ENCODE measurements at regions not wholly inside any gene's neighbourhood (a gene's known extent, or its start where the extent isn't known, plus 50 kb on each side); places are given as distances from the start of the nearest gene placed in this dataset.

GRCh38 chr4:14513471-14513870 is 488.8 kb upstream of the CPEB2 start:
- no peak for TF ChIP-seq CTCF (IDR thresholded peaks at IDR 0.05)
- no peak for DNase-seq (ENCODE audit: low spot score)

GRCh38 chr4:14515556-14515955 is 486.7 kb upstream of the CPEB2 start:
- no peak for TF ChIP-seq CTCF (IDR thresholded peaks at IDR 0.05)
- Histone ChIP-seq H3K27ac (no peak overlapping the region), H3K4me3 (no peak overlapping the region)
- DNase-seq (ENCODE audit: low spot score): no peak

More at GRCh38 chr4:14513471-14513870, 488.8 kb upstream of the CPEB2 start:
- no peak overlapping the region for H3K4me3 ChIP-seq
- H3K27ac ChIP-seq: no peak overlapping the region

DNA sequence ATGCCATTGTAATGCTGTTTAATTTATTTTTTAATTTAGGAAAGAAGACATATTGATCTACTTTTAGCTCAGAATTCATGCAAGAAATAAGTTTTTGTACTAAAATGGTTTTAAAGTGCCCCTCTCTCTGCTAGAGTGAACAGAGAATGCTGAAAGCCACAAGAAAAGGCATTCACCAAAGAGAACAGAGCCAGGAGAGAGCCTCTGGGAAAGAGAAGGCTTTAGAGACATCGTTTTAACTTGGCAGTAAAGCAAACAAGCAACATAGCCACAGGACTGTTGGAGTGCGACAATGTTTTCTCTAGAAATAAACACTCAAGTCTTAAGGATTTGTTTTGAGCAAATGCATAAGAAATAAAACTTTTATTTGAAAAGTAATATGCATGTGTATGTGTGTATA is 484.1 kb upstream of the CPEB2 start:
- no peak for DNase-seq (ENCODE audit: low spot score)
- no peak overlapping the region for H3K4me3 ChIP-seq
- no peak for TF ChIP-seq CTCF (IDR thresholded peaks at IDR 0.05)
- no peak overlapping the region for H3K27ac ChIP-seq

- no peak overlapping the region for H3K27ac ChIP-seq
- H3K4me3 ChIP-seq: no peak overlapping the region
- TF ChIP-seq CTCF (IDR thresholded peaks at IDR 0.05): no peak
- DNase-seq (ENCODE audit: low spot score): no peak
These were observed 482.1 kb upstream of the CPEB2 start for GRCh38 chr4:14520171-14520570.

DNA sequence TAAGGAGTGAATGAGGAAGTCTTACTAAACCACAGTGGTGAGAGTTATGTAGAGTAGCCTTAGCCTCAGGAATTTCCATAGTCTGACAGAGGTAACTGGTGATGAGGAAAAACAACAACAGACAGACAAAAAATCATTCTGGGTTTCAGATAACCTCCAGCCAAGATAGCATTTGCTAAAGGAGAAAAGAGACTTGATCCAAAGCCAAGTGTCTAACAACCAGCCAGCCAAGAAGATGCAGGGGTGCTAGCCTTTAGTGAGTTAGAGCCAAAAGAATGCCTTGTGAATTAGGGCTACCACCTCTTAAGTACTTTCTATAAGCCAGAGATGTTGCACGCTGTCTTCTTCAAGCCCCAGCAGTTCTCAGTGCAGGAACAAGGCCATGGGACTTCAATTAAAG is 478.0 kb upstream of the CPEB2 start:
- H3K4me3 ChIP-seq: no peak overlapping the region
- H3K27ac ChIP-seq: no peak overlapping the region
- DNase-seq (ENCODE audit: low spot score): no peak
- TF ChIP-seq CTCF (IDR thresholded peaks at IDR 0.05): no peak

DNA sequence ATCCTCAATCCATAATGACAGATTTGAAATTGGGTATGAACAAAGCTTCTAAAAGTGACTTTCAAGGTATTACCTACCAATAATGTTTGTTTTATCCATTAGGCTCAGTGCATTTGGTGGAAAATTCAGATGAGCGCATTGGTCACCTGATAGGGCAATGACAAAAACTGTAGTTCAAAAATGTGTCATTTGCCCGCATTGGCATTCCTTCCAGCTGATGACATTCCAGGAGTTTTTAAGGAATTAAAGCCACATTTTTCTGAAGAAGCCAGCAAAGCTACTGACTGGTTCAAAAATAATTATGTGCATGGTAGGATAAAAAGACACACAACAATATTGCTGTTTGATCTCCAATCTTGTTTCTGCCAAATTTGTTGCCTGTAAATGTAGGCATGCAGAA is 473.4 kb upstream of the CPEB2 start:
- TF ChIP-seq CTCF (IDR thresholded peaks at IDR 0.05): no peak
- DNase-seq (ENCODE audit: low spot score): no peak
- Histone ChIP-seq H3K27ac (no peak overlapping the region), H3K4me3 (no peak overlapping the region)

- Histone ChIP-seq H3K27ac (no peak overlapping the region), H3K4me3 (no peak overlapping the region)
- no peak for DNase-seq (ENCODE audit: low spot score)
- no peak for TF ChIP-seq CTCF (IDR thresholded peaks at IDR 0.05)
These were observed 472.6 kb upstream of the CPEB2 start for GRCh38 chr4:14529653-14530052.

All from coronary artery (tissue), 2 donors.